Inflammatory macrophage treated with lipopolysaccharide for 4 hours (primary cell): ENCODE measurements at regions not wholly inside any gene's neighbourhood (a gene's known extent, or its start where the extent isn't known, plus 50 kb on each side); places are given as distances from the start of the nearest gene placed in this dataset.

ENCODE experiments used
- DNase-seq: peaks from one replicate; pipeline ENCODE4 v3.0.0-alpha.2; 2020

DNA sequence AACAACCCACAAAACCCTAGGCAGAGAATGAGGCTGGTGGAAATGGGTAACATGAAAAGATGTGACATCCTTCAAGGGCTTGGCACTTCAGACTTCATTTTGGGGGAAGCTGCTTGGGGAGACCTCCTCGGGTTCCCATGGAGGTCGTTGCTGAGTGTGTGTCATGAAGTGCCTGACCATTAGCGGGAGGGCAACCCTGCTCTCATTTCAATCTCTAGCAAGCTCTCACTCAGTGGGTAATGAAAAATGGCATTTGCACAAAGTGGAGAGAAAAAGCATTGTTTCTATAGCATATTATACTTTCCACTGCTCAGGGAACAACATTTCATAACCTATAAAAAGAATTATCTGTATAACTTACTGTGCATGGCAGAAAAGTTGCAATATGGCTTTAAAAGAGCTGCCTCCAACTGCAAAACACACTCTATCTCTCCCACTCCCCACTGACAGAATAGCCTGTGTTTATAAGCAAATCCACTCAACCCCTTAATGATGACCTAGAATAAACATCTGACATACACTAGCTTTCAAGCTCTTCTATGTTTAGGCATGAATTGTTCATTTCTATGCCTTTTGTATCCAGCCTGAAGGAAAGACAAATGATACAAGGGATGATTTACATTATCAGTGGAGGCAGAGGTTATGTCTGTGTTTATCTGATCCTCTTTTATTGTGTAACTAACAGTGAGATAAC, 357.2 kb downstream of the ZSWIM6 start:
- no peak for DNase-seq

- no peak for DNase-seq
These were observed 365.9 kb downstream of the ZSWIM6 start for GRCh38 chr5:61697809-61698558.

- DNase-seq: peak; percentile 2
These were observed 370.0 kb downstream of the ZSWIM6 start for GRCh38 chr5:61701877-61702602.

GRCh38 chr5:61702784-61703183, 370.7 kb downstream of the ZSWIM6 start:
- no peak for DNase-seq

GRCh38 chr5:61704289-61704688, 372.2 kb downstream of the ZSWIM6 start:
- no peak for DNase-seq

DNA sequence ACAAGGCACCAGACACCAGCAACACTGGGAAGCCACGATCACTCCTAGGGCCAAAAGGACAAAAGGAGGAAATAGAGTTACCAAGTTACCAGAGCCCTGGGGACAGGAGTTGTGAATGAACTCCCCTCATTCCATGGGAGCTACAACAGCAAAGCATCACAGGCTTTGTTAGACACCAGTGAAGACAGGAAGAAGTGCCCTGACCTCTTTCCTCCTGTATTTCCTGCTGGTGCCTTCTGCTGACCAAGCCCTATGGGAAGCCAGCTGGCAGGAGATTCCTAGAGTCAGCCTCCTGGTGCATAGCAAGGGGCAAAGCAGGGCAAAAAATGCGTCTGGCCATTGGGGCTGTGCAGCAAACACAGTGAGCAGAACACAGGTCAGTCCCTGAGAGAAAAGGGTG, 374.7 kb downstream of the ZSWIM6 start:
- no peak for DNase-seq

DNA sequence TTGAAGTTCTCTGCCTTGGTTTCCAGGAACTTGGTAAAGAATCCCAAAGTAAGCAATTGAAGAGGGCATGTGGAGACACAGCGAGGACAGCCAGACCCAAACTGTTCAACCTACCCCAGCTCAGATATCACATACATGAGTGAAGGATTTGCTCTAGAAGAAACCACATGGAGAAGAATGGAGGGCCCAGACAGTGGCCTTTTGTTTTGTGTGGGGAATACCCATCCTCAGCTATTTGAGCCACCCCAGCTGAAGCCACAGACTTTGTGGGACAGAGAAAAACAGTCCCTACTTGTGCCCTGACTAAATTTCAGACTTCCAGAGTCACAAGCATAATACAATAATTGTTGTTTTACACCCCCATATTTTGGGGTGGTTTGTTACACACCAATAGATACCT, 387.1 kb downstream of the ZSWIM6 start:
- DNase-seq: no peak

GRCh38 chr5:61720829-61721228, 388.8 kb downstream of the ZSWIM6 start:
- no peak for DNase-seq

DNA sequence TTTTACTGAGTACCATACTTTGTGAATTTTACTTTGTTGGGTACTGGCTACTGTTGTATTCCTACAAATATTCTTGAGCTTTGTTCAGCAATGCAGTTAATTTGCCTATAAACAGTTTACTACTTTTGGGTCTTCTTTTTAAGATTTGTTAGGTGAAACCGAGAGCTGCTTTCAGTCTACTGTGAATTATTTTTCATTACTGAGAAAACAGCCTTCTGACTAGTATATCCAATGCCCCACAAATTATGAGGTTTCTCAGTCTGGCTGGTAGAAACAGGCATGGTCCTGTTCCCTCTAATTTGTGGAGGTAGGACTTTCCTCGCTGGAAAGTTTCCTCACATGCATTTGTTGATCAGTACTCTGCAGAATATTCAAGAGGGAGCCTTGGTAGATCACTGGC, 392.0 kb downstream of the ZSWIM6 start:
- DNase-seq: no peak

DNA sequence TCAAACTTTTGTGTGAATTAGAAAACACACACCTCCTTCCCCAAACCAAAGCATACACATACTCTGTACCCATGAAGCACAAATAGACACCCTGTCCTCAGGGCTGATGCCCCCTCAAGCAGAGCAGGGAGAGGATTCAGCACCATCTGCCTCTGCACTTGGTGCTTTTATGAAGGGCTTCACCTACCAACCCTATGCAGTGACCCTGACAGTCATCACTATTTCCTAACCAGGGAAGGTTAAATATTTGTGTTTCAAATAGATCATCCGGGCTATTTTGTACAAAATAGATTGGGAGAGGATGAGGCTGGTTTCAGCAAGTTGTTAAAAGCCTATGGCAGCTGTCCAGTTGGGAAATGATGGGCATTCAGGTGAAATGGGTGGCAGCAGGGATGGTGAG, 396.2 kb downstream of the ZSWIM6 start:
- no peak for DNase-seq

DNA sequence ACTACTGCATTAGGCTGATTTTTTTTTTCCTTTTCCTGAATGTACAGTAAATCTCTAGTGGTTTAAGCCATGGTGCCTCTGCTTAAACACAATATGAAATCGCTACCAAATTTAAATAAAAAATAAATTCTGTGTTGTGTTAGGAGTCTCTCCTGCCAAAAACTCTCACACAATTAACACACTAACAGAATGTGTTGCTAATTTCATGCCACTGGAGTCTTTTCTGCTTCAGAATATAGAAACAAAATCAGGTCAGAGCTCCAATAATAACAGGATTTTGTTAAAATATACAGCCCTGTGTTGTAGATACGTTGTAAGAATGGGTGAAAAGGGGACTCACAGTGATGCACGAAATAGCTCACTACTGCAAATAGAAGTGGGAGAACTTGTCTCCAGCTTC, 398.8 kb downstream of the ZSWIM6 start:
- no peak for DNase-seq

DNA sequence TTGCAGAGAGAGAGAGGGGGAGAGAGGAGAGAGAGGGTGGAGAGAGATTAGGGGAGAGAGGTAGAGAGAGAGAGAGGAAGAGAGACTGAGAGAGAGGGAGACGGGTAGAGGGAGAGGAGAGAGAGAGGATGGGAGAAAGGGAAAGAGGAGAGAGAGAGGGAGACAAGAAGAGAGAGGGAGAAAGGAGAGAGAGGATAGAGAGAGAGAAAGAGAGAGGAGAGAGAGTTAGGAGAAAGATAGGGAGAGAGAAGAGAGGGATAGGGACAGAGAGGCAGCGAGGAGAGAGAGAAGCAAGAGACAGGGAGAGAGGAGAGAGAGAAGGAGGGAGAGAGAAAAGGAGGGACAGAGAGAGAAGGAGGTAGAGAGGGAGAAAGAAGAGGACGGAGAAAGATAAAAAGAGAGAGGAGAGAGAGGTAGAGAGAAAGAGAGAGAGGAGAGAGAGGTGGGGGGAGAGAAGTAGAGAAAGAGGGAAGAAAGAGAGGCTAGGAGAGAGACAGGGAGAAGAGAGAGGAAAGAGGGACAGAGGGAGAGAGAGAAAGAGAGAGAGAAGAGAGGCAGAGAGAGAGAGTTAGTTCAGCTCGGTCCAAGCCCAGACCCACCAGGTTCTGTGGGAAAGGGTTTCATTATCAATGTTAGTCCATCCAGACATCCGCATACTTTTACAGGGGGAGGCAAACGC, 399.3 kb downstream of the ZSWIM6 start:
- no peak for DNase-seq

DNA sequence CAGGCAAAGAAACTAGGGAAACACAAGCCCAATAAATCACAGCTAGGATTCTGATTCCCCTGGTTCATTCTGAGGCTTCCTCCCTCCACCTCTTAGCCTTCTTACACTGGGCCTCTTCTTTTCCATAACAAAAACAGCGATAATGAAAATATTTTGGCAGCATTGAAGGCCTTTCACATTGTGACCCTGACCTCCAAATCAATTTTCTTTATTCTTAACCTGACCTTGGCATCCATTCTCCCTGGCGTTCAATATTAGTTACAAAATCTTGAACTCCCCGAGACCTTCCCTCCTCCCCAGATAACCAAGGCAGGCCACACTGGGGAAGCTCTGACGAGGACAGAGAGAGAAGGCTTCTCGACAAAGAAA, 399.9 kb downstream of the ZSWIM6 start:
- DNase-seq: no peak

DNA sequence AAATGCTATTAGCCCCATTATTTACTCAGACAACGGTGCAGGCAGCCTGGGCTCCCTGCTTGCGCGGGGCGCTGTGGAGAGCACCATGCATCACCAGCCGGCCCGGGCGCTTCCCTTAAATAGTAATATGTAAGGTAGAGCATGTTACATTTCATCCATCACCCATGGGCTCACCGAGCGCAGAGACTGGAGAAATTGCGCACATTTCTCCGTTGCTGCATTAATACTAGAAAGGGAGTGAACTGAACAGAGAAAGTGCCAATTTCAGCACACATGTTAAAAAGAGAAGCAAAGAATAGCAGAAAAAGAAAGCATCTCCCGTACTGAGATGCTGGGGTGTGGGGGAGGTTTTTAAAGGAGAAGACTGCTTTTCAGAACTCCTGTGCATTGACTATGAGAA, 400.3 kb downstream of the ZSWIM6 start:
- DNase-seq: no peak

GRCh38 chr5:61732796-61733195, 400.7 kb downstream of the ZSWIM6 start:
- no peak for DNase-seq

DNA sequence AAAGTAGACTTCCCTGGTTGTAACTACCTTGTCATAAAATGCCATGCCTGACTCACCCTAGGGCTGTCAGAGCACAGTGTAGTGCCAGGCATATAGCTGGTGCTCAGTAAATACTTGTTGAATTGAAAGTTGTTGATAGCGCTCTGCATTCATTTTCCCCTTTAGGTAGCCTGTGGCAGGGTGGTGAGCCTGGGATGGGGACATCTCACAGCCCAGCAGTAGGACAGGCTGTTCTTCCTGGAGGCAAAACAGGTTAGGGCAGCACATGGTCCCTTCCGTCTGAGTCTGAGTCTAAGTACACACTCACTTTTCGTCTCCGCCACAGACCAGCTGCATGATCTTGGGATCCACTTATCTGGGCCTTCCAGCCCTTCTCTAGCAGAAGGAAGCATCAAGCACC, 401.9 kb downstream of the ZSWIM6 start:
- DNase-seq: no peak

DNA sequence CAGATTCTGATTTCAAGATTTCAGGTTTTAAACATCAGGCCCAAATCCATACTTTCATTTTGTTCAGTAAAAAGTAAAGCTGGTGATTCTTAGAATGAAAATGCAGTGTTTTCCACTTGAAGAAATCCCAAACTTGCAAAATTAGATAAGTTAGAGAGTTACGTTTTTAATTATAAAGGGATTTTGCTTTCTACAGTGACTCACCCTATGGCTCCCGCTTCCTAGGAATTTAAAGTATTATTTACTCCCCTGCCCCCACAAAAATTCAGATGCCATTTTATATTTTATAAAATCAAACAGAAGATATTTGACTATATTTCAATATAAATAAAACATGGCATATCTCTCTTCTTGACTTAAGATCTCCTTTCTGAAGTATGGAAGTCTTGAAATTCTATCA, 402.9 kb downstream of the ZSWIM6 start:
- DNase-seq: no peak

GRCh38 chr5:61735531-61735930, 403.5 kb downstream of the ZSWIM6 start:
- no peak for DNase-seq

GRCh38 chr5:61735995-61736394, 403.9 kb downstream of the ZSWIM6 start:
- DNase-seq: no peak

DNA sequence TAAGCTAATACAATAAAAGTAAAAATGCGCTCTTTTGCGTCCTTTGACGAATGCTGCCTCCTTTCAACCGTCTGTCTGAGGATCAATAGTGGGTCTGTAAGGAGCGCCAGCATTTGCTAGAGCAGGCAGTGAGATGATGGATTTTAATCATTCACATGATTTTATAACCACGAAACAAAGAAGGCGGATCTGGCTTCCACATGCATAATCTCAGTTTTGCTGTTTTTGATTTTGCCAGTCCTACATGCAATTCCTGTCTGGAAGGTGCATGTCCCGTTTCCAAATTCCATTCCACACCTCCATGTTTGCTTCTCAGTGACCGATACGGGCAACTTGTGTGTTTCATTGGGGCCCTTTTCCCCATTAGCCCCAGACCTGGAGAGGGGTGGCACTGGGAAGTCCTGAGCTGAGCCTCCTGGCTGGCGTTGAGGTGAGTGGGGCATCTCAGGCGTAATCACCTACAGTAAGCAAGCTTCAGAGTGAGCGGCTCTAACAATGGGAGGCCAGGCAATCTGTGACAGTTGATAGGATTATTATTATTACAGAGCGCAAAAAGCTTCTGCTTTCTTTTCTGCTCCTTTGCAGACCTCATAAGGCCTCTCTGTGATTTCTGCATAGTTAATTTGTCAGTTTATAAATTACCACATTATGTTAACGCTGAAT, 405.4 kb downstream of the ZSWIM6 start:
- no peak for DNase-seq

- no peak for DNase-seq
These were observed 405.9 kb downstream of the ZSWIM6 start for GRCh38 chr5:61737964-61738340.

DNA sequence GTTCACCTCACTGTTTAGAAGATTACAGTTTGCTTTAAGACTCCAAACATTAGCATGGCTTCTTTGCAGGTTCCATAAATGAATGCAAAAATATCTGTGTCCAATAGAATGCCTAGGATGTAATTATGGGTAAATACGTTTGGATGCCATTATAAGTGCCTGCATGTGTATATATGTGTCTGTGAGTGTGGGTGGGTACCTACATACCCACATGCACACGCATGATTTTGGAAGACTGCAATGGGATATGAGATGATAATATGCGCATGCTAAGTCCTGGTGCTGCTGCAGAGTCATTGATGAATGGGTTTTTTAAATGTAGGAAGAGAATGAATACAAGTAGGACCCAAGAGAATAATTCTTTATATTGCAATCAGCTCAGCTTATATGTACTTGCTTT, 406.4 kb downstream of the ZSWIM6 start:
- DNase-seq: no peak
